ENCODE measurements at regions not wholly inside any gene's neighbourhood (a gene's known extent, or its start where the extent isn't known, plus 50 kb on each side); places are given as distances from the start of the nearest gene placed in this dataset.

- no peak overlapping the region for H3K27ac Mint-ChIP-seq
- H3K27me3 Mint-ChIP-seq: no peaks in the 10 kb centered on the region
- H3K9me3 Mint-ChIP-seq: peaks cover 2 to 9% of the 10 kb centered on the region in 2 donors
- no peak overlapping the region for H3K4me3 Mint-ChIP-seq
- no peaks in the 10 kb centered on the region for H3K4me1 Mint-ChIP-seq
- no peak for DNase-seq
- ATAC-seq (replicated peaks): no peak
- no peaks in the 10 kb centered on the region for H3K36me3 Mint-ChIP-seq
These were observed 548.9 kb upstream of the CDH8 start for GRCh38 chr16:62585041-62585545.

DNA sequence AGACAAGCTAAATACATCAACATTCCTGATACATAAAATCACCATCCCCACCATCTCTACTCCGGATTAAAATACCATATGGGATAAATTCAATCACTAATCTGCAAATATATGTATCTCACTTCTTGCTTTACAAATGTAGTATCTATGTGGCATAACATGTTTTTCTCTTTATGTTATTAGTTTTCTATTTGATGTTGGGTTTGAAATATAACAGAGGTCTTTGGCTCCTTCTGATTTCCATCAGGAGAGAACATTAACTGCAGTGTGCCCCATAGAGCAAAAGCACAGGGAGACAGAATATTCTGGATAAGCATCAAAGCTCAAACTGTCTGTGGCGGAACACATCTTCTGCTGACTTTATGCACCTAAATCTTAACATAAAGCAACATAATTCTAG is 547.2 kb upstream of the CDH8 start:
- Mint-ChIP-seq H3K9me3 (peaks cover 2 to 9% of the 10 kb centered on the region in 2 donors), H3K27ac (no peak overlapping the region), H3K27me3 (no peaks in the 10 kb centered on the region), H3K4me1 (no peaks in the 10 kb centered on the region), H3K4me3 (no peak overlapping the region), H3K36me3 (no peaks in the 10 kb centered on the region)
- DNase-seq: no peak
- ATAC-seq (replicated peaks): no peak

DNA sequence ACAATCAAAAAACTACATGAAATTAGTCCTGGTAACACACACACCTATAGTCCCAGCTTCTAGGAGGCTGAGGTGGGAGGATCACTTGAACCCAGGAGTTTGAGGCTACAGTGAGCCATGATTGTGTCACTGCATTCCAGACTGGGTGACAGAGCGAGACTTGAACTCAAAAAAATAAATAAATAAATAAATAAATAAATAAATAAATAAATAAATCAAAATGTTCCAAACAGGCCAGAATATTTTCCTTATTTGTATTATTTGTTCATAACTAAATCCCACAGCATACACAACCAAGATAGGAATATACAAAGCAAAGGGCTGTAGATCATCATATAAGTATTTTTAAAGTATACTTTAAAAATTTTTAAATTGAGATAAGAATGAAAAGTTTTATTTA is 537.2 kb upstream of the CDH8 start:
- no peak overlapping the region for H3K4me3 Mint-ChIP-seq
- H3K9me3 Mint-ChIP-seq: peaks cover 5 to 7% of the 10 kb centered on the region in 2 donors
- H3K4me1 Mint-ChIP-seq: no peaks in the 10 kb centered on the region
- H3K27ac Mint-ChIP-seq: no peak overlapping the region
- H3K36me3 Mint-ChIP-seq: no peaks in the 10 kb centered on the region
- H3K27me3 Mint-ChIP-seq: no peaks in the 10 kb centered on the region
- ATAC-seq (replicated peaks) (no peak), DNase-seq (no peak)

DNA sequence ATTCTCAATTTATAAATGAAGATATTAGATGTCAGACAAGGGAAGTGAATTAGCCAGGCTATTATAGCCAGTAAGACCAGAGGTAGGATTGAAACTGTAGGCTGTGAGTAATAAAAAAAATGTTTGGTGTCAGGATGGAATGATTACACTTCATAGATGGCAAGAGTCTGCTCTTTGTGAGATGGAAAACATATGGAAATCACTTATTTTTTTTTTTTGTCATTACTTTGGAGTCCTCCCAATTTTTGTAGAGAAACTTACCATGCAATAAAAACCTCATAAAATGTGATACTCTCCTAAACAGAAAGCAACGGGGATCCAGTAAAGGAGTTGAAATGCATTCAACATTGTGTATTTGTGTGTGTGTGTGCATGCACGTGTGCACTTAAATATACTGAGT is 532.7 kb upstream of the CDH8 start:
- H3K27ac Mint-ChIP-seq: no peak overlapping the region
- H3K36me3 Mint-ChIP-seq: no peaks in the 10 kb centered on the region
- no peak overlapping the region for H3K4me3 Mint-ChIP-seq
- no peak for DNase-seq
- peaks cover 2 to 3% of the 10 kb centered on the region in 2 donors for H3K9me3 Mint-ChIP-seq
- H3K4me1 Mint-ChIP-seq: no peaks in the 10 kb centered on the region
- ATAC-seq (replicated peaks): no peak
- no peaks in the 10 kb centered on the region for H3K27me3 Mint-ChIP-seq

GRCh38 chr16:62565706-62566105 is 529.5 kb upstream of the CDH8 start:
- no peak overlapping the region for H3K4me3 Mint-ChIP-seq
- DNase-seq: no peak
- H3K4me1 Mint-ChIP-seq: no peaks in the 10 kb centered on the region

DNA sequence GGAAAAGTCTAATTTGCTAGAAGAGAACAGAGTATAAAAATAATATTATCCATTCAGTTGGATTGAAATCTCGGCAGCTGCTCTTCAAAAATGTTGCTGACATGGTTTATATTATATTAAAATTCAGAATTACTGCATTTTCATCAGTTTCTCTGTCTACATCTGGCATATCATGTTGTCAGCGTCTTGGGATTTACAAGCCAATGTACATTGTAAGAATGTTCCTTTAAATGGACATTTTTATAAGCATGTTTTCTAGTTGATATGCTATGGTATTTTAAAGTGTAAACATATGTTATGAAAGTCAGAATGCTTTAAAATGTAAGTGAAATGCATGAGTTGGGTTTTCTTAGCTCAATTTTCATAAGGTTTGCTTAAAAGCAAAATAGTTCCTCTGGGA is 528.1 kb upstream of the CDH8 start:
- peaks cover 2 to 6% of the 10 kb centered on the region in 2 donors for H3K9me3 Mint-ChIP-seq
- no peaks in the 10 kb centered on the region for H3K27me3 Mint-ChIP-seq

More at GRCh38 chr16:62565706-62566105, 529.5 kb upstream of the CDH8 start:
- no peak for ATAC-seq (replicated peaks)
- no peaks in the 10 kb centered on the region for H3K27me3 Mint-ChIP-seq
- no peak overlapping the region for H3K27ac Mint-ChIP-seq
- H3K36me3 Mint-ChIP-seq: no peaks in the 10 kb centered on the region
- H3K9me3 Mint-ChIP-seq: peaks cover 3 to 8% of the 10 kb centered on the region in 2 donors

DNA sequence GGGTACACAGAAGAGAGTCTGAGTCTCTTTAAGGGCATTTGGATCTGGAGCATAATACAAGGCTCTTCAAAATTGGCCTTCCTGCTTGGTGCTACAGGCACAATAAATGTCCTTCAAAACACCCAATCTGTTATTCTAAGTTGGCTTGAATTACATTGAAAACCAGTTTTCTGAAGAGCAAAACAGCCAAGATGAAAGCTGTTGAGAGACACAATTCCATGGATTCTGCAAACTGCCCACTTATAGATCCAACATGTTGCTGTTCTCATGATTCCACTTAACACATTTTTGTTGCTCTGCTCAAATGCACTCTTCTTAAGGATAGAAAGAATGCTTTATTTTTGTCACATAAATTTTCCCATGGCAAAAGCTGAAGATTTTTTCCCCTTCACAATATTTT is 525.9 kb upstream of the CDH8 start:
- DNase-seq: no peak
- H3K36me3 Mint-ChIP-seq: no peaks in the 10 kb centered on the region
- H3K9me3 Mint-ChIP-seq: peaks cover 6 to 10% of the 10 kb centered on the region in 2 donors
- H3K4me3 Mint-ChIP-seq: no peak overlapping the region
- no peak for ATAC-seq (replicated peaks)
- H3K27ac Mint-ChIP-seq: no peak overlapping the region
- H3K4me1 Mint-ChIP-seq: no peaks in the 10 kb centered on the region
- no peaks in the 10 kb centered on the region for H3K27me3 Mint-ChIP-seq

More for the DNA sequence above, 528.1 kb upstream of the CDH8 start:
- H3K36me3 Mint-ChIP-seq: no peaks in the 10 kb centered on the region
- ATAC-seq (replicated peaks): no peak
- H3K27ac Mint-ChIP-seq: no peak overlapping the region
- DNase-seq: no peak
- no peak overlapping the region for H3K4me3 Mint-ChIP-seq
- no peaks in the 10 kb centered on the region for H3K4me1 Mint-ChIP-seq

DNA sequence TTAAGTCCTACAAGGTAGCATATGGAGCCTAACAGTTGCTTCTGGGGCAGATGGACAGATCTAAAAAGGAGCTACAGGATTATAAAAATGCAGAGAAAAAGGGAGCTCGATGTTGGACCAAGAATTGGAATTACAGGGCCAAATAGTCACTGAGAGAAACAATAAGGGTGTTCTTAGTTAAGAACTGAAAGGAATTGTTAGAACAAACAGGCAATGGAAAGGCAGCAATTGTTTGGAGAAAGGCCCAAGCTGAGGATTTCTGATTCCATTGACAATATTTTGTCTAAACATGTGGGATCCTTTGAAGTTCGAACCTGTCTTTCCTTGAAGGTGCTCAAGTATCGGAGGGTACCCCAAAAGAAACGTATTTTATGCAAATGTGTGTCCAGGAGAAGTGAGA is 513.6 kb upstream of the CDH8 start:
- Mint-ChIP-seq H3K4me1 (no peaks in the 10 kb centered on the region), H3K36me3 (no peaks in the 10 kb centered on the region), H3K27ac (no peak overlapping the region), H3K27me3 (no peaks in the 10 kb centered on the region), H3K9me3 (peaks cover 8 to 15% of the 10 kb centered on the region in 2 donors), H3K4me3 (no peak overlapping the region)
- DNase-seq: no peak
- no peak for ATAC-seq (replicated peaks)

GRCh38 chr16:62548095-62548494 is 511.9 kb upstream of the CDH8 start:
- H3K27ac Mint-ChIP-seq: no peak overlapping the region
- no peak for ATAC-seq (replicated peaks)
- H3K4me1 Mint-ChIP-seq: no peaks in the 10 kb centered on the region
- no peaks in the 10 kb centered on the region for H3K27me3 Mint-ChIP-seq
- H3K9me3 Mint-ChIP-seq: peaks cover 3 to 13% of the 10 kb centered on the region in 2 donors
- H3K36me3 Mint-ChIP-seq: no peaks in the 10 kb centered on the region
- DNase-seq: no peak
- no peak overlapping the region for H3K4me3 Mint-ChIP-seq

- Mint-ChIP-seq H3K4me1 (no peaks in the 10 kb centered on the region), H3K36me3 (no peaks in the 10 kb centered on the region), H3K27me3 (no peaks in the 10 kb centered on the region), H3K27ac (no peak overlapping the region), H3K4me3 (no peak overlapping the region), H3K9me3 (peaks cover 3 to 13% of the 10 kb centered on the region in 2 donors)
- ATAC-seq (replicated peaks) (no peak), DNase-seq (no peak)
These were observed 510.5 kb upstream of the CDH8 start for GRCh38 chr16:62546701-62547100.

GRCh38 chr16:62545039-62545438 is 508.8 kb upstream of the CDH8 start:
- DNase-seq (no peak), ATAC-seq (replicated peaks) (no peak)
- no peaks in the 10 kb centered on the region for H3K4me1 Mint-ChIP-seq
- H3K27me3 Mint-ChIP-seq: no peaks in the 10 kb centered on the region
- H3K36me3 Mint-ChIP-seq: no peaks in the 10 kb centered on the region
- no peak overlapping the region for H3K4me3 Mint-ChIP-seq
- no peak overlapping the region for H3K27ac Mint-ChIP-seq
- peaks cover 0 to 7% of the 10 kb centered on the region in 2 donors for H3K9me3 Mint-ChIP-seq

GRCh38 chr16:62543516-62543915 is 507.3 kb upstream of the CDH8 start:
- no peaks in the 10 kb centered on the region for H3K27me3 Mint-ChIP-seq
- peaks cover 0 to 5% of the 10 kb centered on the region in 2 donors for H3K9me3 Mint-ChIP-seq
- ATAC-seq (replicated peaks): no peak
- no peaks in the 10 kb centered on the region for H3K4me1 Mint-ChIP-seq
- H3K36me3 Mint-ChIP-seq: no peaks in the 10 kb centered on the region
- H3K4me3 Mint-ChIP-seq: no peak overlapping the region
- no peak overlapping the region for H3K27ac Mint-ChIP-seq
- no peak for DNase-seq

GRCh38 chr16:62539657-62540056 is 503.4 kb upstream of the CDH8 start:
- ATAC-seq (replicated peaks) (no peak), DNase-seq (no peak)
- Mint-ChIP-seq H3K27ac (no peak overlapping the region), H3K4me1 (no peaks in the 10 kb centered on the region), H3K4me3 (no peak overlapping the region), H3K36me3 (no peaks in the 10 kb centered on the region), H3K27me3 (no peaks in the 10 kb centered on the region), H3K9me3 (peaks cover 0 to 1% of the 10 kb centered on the region in 2 donors)

GRCh38 chr16:62530426-62530825 is 494.2 kb upstream of the CDH8 start:
- H3K27me3 Mint-ChIP-seq: no peaks in the 10 kb centered on the region
- no peak overlapping the region for H3K4me3 Mint-ChIP-seq
- H3K36me3 Mint-ChIP-seq: no peaks in the 10 kb centered on the region
- H3K9me3 Mint-ChIP-seq: peaks cover 0 to 6% of the 10 kb centered on the region in 2 donors
- no peak overlapping the region for H3K27ac Mint-ChIP-seq
- H3K4me1 Mint-ChIP-seq: no peaks in the 10 kb centered on the region
- ATAC-seq (replicated peaks) (no peak), DNase-seq (no peak)

DNA sequence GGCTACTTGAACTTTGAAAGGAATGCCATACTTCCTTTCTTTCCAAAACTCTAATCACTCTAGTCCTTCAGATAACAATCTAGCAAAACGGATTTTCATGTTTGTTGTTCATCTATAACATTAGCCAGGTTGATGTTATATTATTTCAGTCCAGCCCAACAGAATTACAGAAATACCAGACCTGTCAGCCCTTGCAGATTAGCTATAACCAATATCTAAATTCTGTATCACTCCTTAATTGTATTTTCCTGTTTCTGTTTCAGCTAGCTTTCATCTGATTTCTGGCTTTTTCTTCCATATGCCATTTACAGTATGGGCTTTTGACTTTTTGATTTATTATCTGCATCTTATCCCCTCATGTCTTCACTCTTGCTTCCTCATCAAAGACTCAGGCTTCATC is 479.8 kb upstream of the CDH8 start:
- DNase-seq (no peak), ATAC-seq (replicated peaks) (no peak)
- H3K27ac Mint-ChIP-seq: no peak overlapping the region
- no peaks in the 10 kb centered on the region for H3K36me3 Mint-ChIP-seq
- peaks cover 4 to 9% of the 10 kb centered on the region in 2 donors for H3K9me3 Mint-ChIP-seq
- no peaks in the 10 kb centered on the region for H3K4me1 Mint-ChIP-seq
- no peaks in the 10 kb centered on the region for H3K27me3 Mint-ChIP-seq
- no peak overlapping the region for H3K4me3 Mint-ChIP-seq

- DNase-seq (no peak), ATAC-seq (replicated peaks) (no peak)
- Mint-ChIP-seq H3K36me3 (no peaks in the 10 kb centered on the region), H3K4me1 (no peaks in the 10 kb centered on the region), H3K27ac (no peak overlapping the region), H3K4me3 (no peak overlapping the region), H3K9me3 (peaks cover 4 to 10% of the 10 kb centered on the region in 2 donors), H3K27me3 (no peaks in the 10 kb centered on the region)
These were observed 466.8 kb upstream of the CDH8 start for GRCh38 chr16:62503073-62503472.
